ENCODE measurements at regions not wholly inside any gene's neighbourhood (a gene's known extent, or its start where the extent isn't known, plus 50 kb on each side); places are given as distances from the start of the nearest gene placed in this dataset.

DNA sequence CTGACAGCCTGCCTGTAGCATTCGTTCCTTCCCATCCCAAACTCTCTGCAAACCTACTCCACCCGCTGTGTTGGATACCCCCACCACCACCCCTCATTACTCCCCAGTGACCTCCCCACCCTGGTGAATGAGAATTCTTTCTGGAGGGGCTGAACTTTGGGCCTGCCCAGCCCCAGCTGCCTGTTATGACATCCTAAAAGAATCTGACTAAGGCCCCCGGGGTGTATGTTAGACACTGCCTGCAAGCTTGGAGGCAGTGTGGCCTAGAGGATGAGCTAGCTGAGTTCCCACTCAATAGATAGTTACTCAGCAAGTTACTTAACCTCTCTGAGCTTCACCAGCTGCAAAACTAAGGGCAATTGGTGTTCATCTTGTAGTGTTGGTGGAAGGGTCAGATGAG is 110.2 kb upstream of the FGGY start:
- TF ChIP-seq, protein P1, sequence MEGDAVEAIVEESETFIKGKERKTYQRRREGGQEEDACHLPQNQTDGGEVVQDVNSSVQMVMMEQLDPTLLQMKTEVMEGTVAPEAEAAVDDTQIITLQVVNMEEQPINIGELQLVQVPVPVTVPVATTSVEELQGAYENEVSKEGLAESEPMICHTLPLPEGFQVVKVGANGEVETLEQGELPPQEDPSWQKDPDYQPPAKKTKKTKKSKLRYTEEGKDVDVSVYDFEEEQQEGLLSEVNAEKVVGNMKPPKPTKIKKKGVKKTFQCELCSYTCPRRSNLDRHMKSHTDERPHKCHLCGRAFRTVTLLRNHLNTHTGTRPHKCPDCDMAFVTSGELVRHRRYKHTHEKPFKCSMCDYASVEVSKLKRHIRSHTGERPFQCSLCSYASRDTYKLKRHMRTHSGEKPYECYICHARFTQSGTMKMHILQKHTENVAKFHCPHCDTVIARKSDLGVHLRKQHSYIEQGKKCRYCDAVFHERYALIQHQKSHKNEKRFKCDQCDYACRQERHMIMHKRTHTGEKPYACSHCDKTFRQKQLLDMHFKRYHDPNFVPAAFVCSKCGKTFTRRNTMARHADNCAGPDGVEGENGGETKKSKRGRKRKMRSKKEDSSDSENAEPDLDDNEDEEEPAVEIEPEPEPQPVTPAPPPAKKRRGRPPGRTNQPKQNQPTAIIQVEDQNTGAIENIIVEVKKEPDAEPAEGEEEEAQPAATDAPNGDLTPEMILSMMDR (IDR thresholded peaks at IDR 0.05) = no peak
- TF ChIP-seq POLR2A (IDR thresholded peaks at IDR 0.05) = no peak
